ACC112 (cell line): ENCODE measurements at regions not wholly inside any gene's neighbourhood (a gene's known extent, or its start where the extent isn't known, plus 50 kb on each side); places are given as distances from the start of the nearest gene placed in this dataset.

ENCODE experiments used
- H2AFZ ChIP-seq: fragments of 200-600 bp; sonication (generic); one replicate; pipeline ENCODE4 v1.6.0; 2017; ENCODE audit warnings: antibody characterized with exemption, low read length; ENCODE audit not compliant: unreplicated experiment
- H3K27ac ChIP-seq: fragments of 200-600 bp; sonication (generic); 2 replicates; pipeline ENCODE4 v1.5.1; 2014; ENCODE audit warnings: low read depth, mild to moderate bottlenecking, antibody characterized with exemption, low read length, moderate library complexity
- H3K27me3 ChIP-seq: fragments of 200-600 bp; sonication (generic); 2 replicates; pipeline ENCODE4 v1.6.1; 2014; ENCODE audit warnings: mild to moderate bottlenecking, antibody characterized with exemption, low read length, moderate library complexity, mixed read lengths; ENCODE audit not compliant: insufficient read depth
- H3K36me3 ChIP-seq: fragments of 200-600 bp; sonication (generic); 2 replicates; pipeline ENCODE4 v1.6.1; 2016; ENCODE audit warnings: mild to moderate bottlenecking, antibody characterized with exemption, low read length, moderate library complexity, mixed read lengths; ENCODE audit not compliant: insufficient read depth
- H3K4me1 ChIP-seq: fragments of 200-600 bp; sonication (generic); one replicate; pipeline ENCODE4 v1.6.1; 2016; ENCODE audit warnings: low read length, mixed read lengths; ENCODE audit not compliant: insufficient read depth, unreplicated experiment, control insufficient read depth
- H3K4me3 ChIP-seq: fragments of 200-600 bp; sonication (generic); 2 replicates; pipeline ENCODE4 v1.5.1; 2014; ENCODE audit warnings: mild to moderate bottlenecking, low read depth, low read length
- H3K79me2 ChIP-seq: fragments of 200-600 bp; sonication (generic); one replicate; pipeline ENCODE4 v1.6.0; 2016; ENCODE audit warnings: low read length; ENCODE audit not compliant: control insufficient read depth, unreplicated experiment, insufficient read depth

- Histone ChIP-seq H3K36me3 (no peaks in the 10 kb centered on the region), H3K79me2 (no peaks in the 10 kb centered on the region), H2AFZ (no peak overlapping the region), H3K27me3 (no peaks in the 10 kb centered on the region), H3K4me3 (no peak overlapping the region), H3K4me1 (no peaks in the 10 kb centered on the region), H3K27ac (no peak overlapping the region)
Measured at GRCh38 chr4:117786566-117786965, 247.7 kb upstream of the NDST3 start.

GRCh38 chr4:117793845-117794480, 240.3 kb upstream of the NDST3 start:
- Histone ChIP-seq H3K4me1 (no peaks in the 10 kb centered on the region), H2AFZ (no peak overlapping the region), H3K36me3 (no peaks in the 10 kb centered on the region), H3K27me3 (no peaks in the 10 kb centered on the region), H3K27ac (no peak overlapping the region), H3K4me3 (no peak overlapping the region), H3K79me2 (no peaks in the 10 kb centered on the region)

- no peak overlapping the region for H3K27ac ChIP-seq
- no peaks in the 10 kb centered on the region for H3K27me3 ChIP-seq
- H3K36me3 ChIP-seq, result no peaks in the 10 kb centered on the region
- H3K4me1 ChIP-seq, result no peaks in the 10 kb centered on the region
- H3K4me3 ChIP-seq, result no peak overlapping the region
- no peaks in the 10 kb centered on the region for H3K79me2 ChIP-seq
- H2AFZ ChIP-seq, result no peak overlapping the region
Measured at GRCh38 chr4:117796677-117797076, 237.6 kb upstream of the NDST3 start.

- no peak overlapping the region for H2AFZ ChIP-seq
- H3K4me1 ChIP-seq, result no peaks in the 10 kb centered on the region
- no peaks in the 10 kb centered on the region for H3K79me2 ChIP-seq
- H3K27me3 ChIP-seq, result no peaks in the 10 kb centered on the region
- no peak overlapping the region for H3K27ac ChIP-seq
- H3K36me3 ChIP-seq, result no peaks in the 10 kb centered on the region
- no peak overlapping the region for H3K4me3 ChIP-seq
Measured at GRCh38 chr4:117800636-117801035, 233.7 kb upstream of the NDST3 start.

- Histone ChIP-seq H2AFZ (no peak overlapping the region), H3K4me3 (no peak overlapping the region)
Measured at GRCh38 chr4:117801756-117802155, 232.5 kb upstream of the NDST3 start.

GRCh38 chr4:117811731-117812130, 222.6 kb upstream of the NDST3 start:
- H3K79me2 ChIP-seq, result no peaks in the 10 kb centered on the region
- no peaks in the 10 kb centered on the region for H3K36me3 ChIP-seq
- no peak overlapping the region for H2AFZ ChIP-seq
- no peaks in the 10 kb centered on the region for H3K4me1 ChIP-seq
- H3K27me3 ChIP-seq, result no peaks in the 10 kb centered on the region
- no peak overlapping the region for H3K27ac ChIP-seq
- no peak overlapping the region for H3K4me3 ChIP-seq

More at GRCh38 chr4:117801756-117802155, 232.5 kb upstream of the NDST3 start:
- H3K79me2 ChIP-seq, result no peaks in the 10 kb centered on the region
- no peaks in the 10 kb centered on the region for H3K27me3 ChIP-seq
- no peaks in the 10 kb centered on the region for H3K36me3 ChIP-seq
- H3K27ac ChIP-seq, result no peak overlapping the region
- H3K4me1 ChIP-seq, result no peaks in the 10 kb centered on the region

- H3K4me3 ChIP-seq, result no peak overlapping the region
- H3K27me3 ChIP-seq, result no peaks in the 10 kb centered on the region
- no peaks in the 10 kb centered on the region for H3K79me2 ChIP-seq
Measured at GRCh38 chr4:117814277-117815246, 219.7 kb upstream of the NDST3 start.

GRCh38 chr4:117817301-117817700, 217.0 kb upstream of the NDST3 start:
- H3K4me1 ChIP-seq, result no peaks in the 10 kb centered on the region
- H3K36me3 ChIP-seq, result no peaks in the 10 kb centered on the region

More at GRCh38 chr4:117814277-117815246, 219.7 kb upstream of the NDST3 start:
- Histone ChIP-seq H3K4me1 (no peaks in the 10 kb centered on the region), H3K36me3 (no peaks in the 10 kb centered on the region), H3K27ac (no peak overlapping the region), H2AFZ (no peak overlapping the region)

GRCh38 chr4:117821834-117822233, 212.5 kb upstream of the NDST3 start:
- Histone ChIP-seq H2AFZ (no peak overlapping the region), H3K79me2 (no peaks in the 10 kb centered on the region), H3K4me3 (no peak overlapping the region), H3K4me1 (no peaks in the 10 kb centered on the region), H3K27me3 (no peaks in the 10 kb centered on the region), H3K36me3 (no peaks in the 10 kb centered on the region), H3K27ac (no peak overlapping the region)

More at GRCh38 chr4:117817301-117817700, 217.0 kb upstream of the NDST3 start:
- Histone ChIP-seq H3K27ac (no peak overlapping the region), H3K27me3 (no peaks in the 10 kb centered on the region), H2AFZ (no peak overlapping the region), H3K4me3 (no peak overlapping the region), H3K79me2 (no peaks in the 10 kb centered on the region)

- no peaks in the 10 kb centered on the region for H3K27me3 ChIP-seq
- no peaks in the 10 kb centered on the region for H3K36me3 ChIP-seq
- no peaks in the 10 kb centered on the region for H3K79me2 ChIP-seq
- H3K4me1 ChIP-seq, result no peaks in the 10 kb centered on the region
- H2AFZ ChIP-seq, result no peak overlapping the region
- no peak overlapping the region for H3K27ac ChIP-seq
- H3K4me3 ChIP-seq, result no peak overlapping the region
Measured at GRCh38 chr4:117823388-117823787, 210.9 kb upstream of the NDST3 start.

GRCh38 chr4:117825600-117825999, 208.7 kb upstream of the NDST3 start:
- Histone ChIP-seq H3K4me3 (no peak overlapping the region), H3K27me3 (no peaks in the 10 kb centered on the region), H2AFZ (no peak overlapping the region), H3K4me1 (no peaks in the 10 kb centered on the region), H3K36me3 (no peaks in the 10 kb centered on the region), H3K27ac (no peak overlapping the region), H3K79me2 (no peaks in the 10 kb centered on the region)
